HG02678 (cell line): ENCODE measurements at regions not wholly inside any gene's neighbourhood (a gene's known extent, or its start where the extent isn't known, plus 50 kb on each side); places are given as distances from the start of the nearest gene placed in this dataset.
A peak's percentile ranks its signal among the peaks of the same experiment; 100 is the strongest.
"Not testable (repeated sequence)": the region's sequence is repeated elsewhere in the genome, so short reads cannot be mapped to it uniquely, and the experiment has no call there.

Experiments
- ATAC-seq: cut with Tn5 transposase; IDR thresholded peaks from one replicate; pipeline ENCODE4 v1.9.1; 2021; ENCODE audit warnings: mild to moderate bottlenecking, moderate library complexity; ENCODE audit not compliant: unreplicated experiment

- no peak for ATAC-seq
These were observed 66.7 kb upstream of the SAMD5 start for GRCh38 chr6:147441751-147442150.

DNA sequence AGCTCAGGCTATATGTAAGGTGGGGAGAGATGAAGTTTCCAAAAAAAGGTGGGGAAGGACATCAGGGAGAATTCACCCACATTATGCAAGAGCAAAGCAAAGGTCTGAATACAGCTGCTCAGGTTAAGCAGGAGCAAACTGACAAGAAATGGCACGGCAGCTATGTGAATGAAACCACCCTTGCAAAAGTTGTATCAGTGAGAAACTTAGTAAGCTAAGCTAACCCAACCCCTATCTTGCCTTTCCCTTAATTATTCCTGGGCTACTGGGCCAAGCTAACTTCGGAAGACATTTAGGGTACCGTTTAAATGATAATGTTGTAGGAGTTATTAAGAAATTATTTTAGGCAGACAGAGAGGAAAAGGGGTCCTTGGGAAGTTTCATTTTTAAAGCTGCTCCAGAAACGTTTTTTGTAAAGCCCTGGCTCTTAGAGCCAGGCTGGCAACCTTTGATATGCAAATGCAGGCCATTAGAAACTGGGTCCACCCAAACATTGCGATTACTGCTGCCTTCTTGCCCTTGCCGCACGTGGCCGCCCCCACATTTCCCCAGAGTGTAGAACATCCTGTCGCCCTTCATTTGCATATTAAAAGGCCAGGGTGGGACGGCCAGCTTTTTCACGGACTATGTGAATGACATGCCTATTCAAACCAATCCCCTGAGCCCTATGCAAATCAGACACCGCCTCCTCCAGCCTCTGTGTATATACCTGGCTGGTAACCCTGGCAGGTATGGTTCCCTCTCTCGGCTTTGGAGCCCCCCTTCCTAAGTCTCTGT, 60.5 kb upstream of the SAMD5 start:
- peak; percentile 71 for ATAC-seq

GRCh38 chr6:147448775-147449174, 59.7 kb upstream of the SAMD5 start:
- ATAC-seq = no peak

DNA sequence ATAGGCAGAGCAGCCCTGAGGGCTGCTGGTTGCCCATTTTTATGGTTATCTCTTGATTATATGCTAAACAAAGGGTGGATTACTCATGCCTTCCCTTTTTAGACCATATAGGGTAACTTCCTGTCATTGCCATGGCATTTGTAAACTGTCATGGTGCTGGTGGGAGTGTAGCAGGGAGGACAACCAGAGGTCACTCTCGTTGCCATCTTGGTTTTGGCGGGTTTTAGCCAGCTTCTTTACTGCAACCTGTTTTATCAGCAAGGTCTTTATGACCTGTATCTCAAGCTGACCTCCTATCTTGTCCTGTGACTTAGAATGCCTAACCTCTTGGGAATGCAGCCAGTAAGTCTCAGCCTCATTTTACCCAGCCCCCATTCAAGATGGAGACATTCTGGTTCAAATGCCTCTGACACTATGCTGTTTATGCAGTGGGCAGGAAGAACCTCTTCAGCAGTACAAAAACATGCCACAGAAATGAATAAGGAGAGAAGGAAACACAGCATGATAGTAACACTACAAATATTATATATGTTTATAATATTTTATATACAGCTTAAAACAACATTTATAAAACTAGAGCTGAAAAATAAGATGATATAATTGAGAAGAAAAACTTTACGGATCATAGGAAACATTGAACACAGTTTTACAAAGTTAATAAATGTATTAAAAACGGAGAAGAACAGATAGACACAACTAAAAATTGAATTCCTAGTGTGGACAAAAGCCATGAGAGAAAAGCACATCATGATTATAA, 58.9 kb upstream of the SAMD5 start:
- ATAC-seq = no peak

DNA sequence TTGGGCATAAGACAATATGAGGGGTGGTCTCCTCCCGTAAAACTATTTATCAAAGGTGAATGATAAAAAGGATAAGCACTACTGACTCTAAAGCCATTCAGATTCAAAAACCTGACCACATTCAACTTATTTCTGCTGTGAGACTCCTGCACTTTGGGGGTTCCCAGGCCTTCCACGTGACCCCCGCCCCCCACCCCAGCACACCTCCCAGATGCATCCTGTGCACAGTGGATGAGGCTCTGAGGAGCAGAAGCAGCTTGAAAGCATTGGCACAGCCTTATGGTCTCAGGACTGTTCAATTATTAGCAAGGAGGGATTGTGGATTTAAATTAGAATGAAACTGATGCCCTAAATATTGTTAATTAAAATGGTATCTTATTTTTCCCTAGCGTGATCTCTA, 55.1 kb upstream of the SAMD5 start:
- no peak for ATAC-seq

- not testable (repeated sequence) for ATAC-seq
These were observed 53.6 kb upstream of the SAMD5 start for GRCh38 chr6:147454862-147455261.
